HEK293 (cell line): ENCODE measurements at regions not wholly inside any gene's neighbourhood (a gene's known extent, or its start where the extent isn't known, plus 50 kb on each side); places are given as distances from the start of the nearest gene placed in this dataset.

Source experiments
- CTCF ChIA-PET: fragments of 350-600 bp; formaldehyde crosslinking; extraction: SDS; loops from one replicate; lab custom pipeline; 2021; ENCODE audit warnings: antibody characterized with exemption; lab: Yijun Ruan, JAX
- POLR2A ChIA-PET: fragments of 300-600 bp; formaldehyde crosslinking; extraction: SDS; loops from one replicate; lab custom pipeline; 2020; ENCODE audit warnings: antibody characterized with exemption, inconsistent platforms; lab: Yijun Ruan, JAX
- H3K27ac ChIP-seq: fragments of 200-500 bp; sonication (Bioruptor generic); 2 replicates; pipeline ENCODE4 v1.5.1; 2014; ENCODE audit warnings: low read depth, low read length, control low read depth, inconsistent platforms; ENCODE audit errors: extremely low read depth
- H3K36me3 ChIP-seq, 2 experiments: fragments of 200-500 bp in 1 of 2; sonication (Bioruptor generic) in 1 of 2; 1 replicate in 1 of 2; 2 replicates in 1 of 2; pipeline ENCODE4 v1.5.1; 2014 to 2017; ENCODE audit warnings: inconsistent platforms in 2 of 2, low read length in 2 of 2; ENCODE audit not compliant: control insufficient read depth in 2 of 2, insufficient read depth in 1 of 2
- H3K4me1 ChIP-seq: fragments of 200-500 bp; sonication (Bioruptor generic); 2 replicates; pipeline ENCODE4 v1.5.1; 2014; ENCODE audit warnings: mild to moderate bottlenecking, low read length, inconsistent platforms; ENCODE audit not compliant: control insufficient read depth, insufficient read depth
- H3K4me3 ChIP-seq: 2 replicates; pipeline ENCODE4 v1.5.1; 2011; ENCODE audit warnings: low read depth, mild to moderate bottlenecking, control low read depth, low read length, moderate library complexity
- H3K9me3 ChIP-seq: fragments of 200-500 bp; sonication (Bioruptor generic); 2 replicates; pipeline ENCODE4 v1.5.1; 2014; ENCODE audit warnings: low read depth, low read length, inconsistent platforms; ENCODE audit not compliant: control insufficient read depth, insufficient read depth
- GLIS1 ChIP-seq: fragments of 450-650 bp; formaldehyde crosslinking; IDR thresholded peaks from 2 replicates; pipeline ENCODE4 v1.5.1; 2016; ENCODE audit warnings: missing biosample characterization, missing genetic modification characterization
- TCF7L2 ChIP-seq: IDR thresholded peaks from 2 replicates; pipeline ENCODE4 v1.6.1; 2011; ENCODE audit warnings: low read depth, mild to moderate bottlenecking, inconsistent platforms, low read length, moderate library complexity, borderline replicate concordance
- ZNF174 ChIP-seq: fragments of 450-650 bp; formaldehyde crosslinking; IDR thresholded peaks from 2 replicates; pipeline ENCODE4 v1.5.0; 2017; ENCODE audit warnings: missing biosample characterization, mild to moderate bottlenecking, missing genetic modification characterization
- ZNF302 ChIP-seq: fragments of 450-650 bp; formaldehyde crosslinking; IDR thresholded peaks from 2 replicates; pipeline ENCODE4 v1.5.1; 2016; ENCODE audit warnings: missing biosample characterization, missing genetic modification characterization, low read depth
- ZNF658 ChIP-seq: fragments of 450-650 bp; formaldehyde crosslinking; IDR thresholded peaks from 2 replicates; pipeline ENCODE4; 2016; ENCODE audit warnings: missing biosample characterization, missing genetic modification characterization
- ZNF76 ChIP-seq: fragments of 450-650 bp; formaldehyde crosslinking; IDR thresholded peaks from 2 replicates; pipeline ENCODE4; 2016; ENCODE audit warnings: low read depth, missing biosample characterization, missing genetic modification characterization, borderline replicate concordance
- TF ChIP-seq, protein P1 (sequence below): fragments of 450-650 bp; formaldehyde crosslinking; IDR thresholded peaks from 2 replicates; pipeline ENCODE4 v1.5.1; 2016; ENCODE audit warnings: missing biosample characterization, missing genetic modification characterization
- TF ChIP-seq, protein P2 (sequence below): fragments of 450-650 bp; formaldehyde crosslinking; IDR thresholded peaks from 2 replicates; pipeline ENCODE4 v1.5.1; 2017; ENCODE audit warnings: missing biosample characterization, missing genetic modification characterization
- TF ChIP-seq, protein P3 (sequence below): fragments of 450-650 bp; formaldehyde crosslinking; conservative IDR thresholded peaks from 2 replicates; pipeline ENCODE4 v1.5.1; 2016; ENCODE audit warnings: low read depth, missing biosample characterization, missing genetic modification characterization

DNA sequence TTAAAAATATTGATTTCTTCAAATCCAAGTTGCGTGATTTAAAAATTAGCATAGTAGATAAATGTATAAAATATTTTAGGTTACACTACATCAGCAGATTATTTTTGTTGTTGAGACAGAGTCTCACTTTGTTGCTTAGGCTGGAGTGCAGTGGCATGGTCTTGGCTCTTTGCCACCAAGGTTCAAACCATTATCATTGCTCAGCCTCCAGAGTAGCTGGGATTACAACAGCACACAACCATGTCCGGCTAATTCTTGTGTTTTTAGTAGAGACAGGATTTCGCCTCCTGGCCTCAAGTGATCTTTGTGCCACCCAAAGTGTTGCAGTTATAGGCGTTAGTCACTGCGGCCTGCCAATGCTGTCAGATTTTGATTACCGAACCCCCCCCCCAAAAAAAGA is 1390.5 kb upstream of the TENM3 start:
- POLR2A ChIA-PET: no interaction called here
- no peak overlapping the region for H3K27ac ChIP-seq
- H3K4me1 ChIP-seq: no peaks in the 10 kb centered on the region
- H3K36me3 ChIP-seq: no peaks in the 10 kb centered on the region
- H3K4me3 ChIP-seq: no peak overlapping the region
- TF ChIP-seq, protein P1, sequence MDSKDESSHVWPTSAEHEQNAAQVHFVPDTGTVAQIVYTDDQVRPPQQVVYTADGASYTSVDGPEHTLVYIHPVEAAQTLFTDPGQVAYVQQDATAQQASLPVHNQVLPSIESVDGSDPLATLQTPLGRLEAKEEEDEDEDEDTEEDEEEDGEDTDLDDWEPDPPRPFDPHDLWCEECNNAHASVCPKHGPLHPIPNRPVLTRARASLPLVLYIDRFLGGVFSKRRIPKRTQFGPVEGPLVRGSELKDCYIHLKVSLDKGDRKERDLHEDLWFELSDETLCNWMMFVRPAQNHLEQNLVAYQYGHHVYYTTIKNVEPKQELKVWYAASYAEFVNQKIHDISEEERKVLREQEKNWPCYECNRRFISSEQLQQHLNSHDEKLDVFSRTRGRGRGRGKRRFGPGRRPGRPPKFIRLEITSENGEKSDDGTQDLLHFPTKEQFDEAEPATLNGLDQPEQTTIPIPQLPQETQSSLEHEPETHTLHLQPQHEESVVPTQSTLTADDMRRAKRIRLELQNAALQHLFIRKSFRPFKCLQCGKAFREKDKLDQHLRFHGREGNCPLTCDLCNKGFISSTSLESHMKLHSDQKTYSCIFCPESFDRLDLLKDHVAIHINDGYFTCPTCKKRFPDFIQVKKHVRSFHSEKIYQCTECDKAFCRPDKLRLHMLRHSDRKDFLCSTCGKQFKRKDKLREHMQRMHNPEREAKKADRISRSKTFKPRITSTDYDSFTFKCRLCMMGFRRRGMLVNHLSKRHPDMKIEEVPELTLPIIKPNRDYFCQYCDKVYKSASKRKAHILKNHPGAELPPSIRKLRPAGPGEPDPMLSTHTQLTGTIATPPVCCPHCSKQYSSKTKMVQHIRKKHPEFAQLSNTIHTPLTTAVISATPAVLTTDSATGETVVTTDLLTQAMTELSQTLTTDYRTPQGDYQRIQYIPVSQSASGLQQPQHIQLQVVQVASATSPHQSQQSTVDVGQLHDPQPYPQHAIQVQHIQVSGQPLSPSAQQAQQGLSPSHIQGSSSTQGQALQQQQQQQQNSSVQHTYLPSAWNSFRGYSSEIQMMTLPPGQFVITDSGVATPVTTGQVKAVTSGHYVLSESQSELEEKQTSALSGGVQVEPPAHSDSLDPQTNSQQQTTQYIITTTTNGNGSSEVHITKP (tag by site-specific recombination): peak; percentile 84
- TF ChIP-seq, protein P2, sequence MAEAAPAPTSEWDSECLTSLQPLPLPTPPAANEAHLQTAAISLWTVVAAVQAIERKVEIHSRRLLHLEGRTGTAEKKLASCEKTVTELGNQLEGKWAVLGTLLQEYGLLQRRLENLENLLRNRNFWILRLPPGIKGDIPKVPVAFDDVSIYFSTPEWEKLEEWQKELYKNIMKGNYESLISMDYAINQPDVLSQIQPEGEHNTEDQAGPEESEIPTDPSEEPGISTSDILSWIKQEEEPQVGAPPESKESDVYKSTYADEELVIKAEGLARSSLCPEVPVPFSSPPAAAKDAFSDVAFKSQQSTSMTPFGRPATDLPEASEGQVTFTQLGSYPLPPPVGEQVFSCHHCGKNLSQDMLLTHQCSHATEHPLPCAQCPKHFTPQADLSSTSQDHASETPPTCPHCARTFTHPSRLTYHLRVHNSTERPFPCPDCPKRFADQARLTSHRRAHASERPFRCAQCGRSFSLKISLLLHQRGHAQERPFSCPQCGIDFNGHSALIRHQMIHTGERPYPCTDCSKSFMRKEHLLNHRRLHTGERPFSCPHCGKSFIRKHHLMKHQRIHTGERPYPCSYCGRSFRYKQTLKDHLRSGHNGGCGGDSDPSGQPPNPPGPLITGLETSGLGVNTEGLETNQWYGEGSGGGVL: no peak
- no peak for TF ChIP-seq TCF7L2
- TF ChIP-seq, protein P3, sequence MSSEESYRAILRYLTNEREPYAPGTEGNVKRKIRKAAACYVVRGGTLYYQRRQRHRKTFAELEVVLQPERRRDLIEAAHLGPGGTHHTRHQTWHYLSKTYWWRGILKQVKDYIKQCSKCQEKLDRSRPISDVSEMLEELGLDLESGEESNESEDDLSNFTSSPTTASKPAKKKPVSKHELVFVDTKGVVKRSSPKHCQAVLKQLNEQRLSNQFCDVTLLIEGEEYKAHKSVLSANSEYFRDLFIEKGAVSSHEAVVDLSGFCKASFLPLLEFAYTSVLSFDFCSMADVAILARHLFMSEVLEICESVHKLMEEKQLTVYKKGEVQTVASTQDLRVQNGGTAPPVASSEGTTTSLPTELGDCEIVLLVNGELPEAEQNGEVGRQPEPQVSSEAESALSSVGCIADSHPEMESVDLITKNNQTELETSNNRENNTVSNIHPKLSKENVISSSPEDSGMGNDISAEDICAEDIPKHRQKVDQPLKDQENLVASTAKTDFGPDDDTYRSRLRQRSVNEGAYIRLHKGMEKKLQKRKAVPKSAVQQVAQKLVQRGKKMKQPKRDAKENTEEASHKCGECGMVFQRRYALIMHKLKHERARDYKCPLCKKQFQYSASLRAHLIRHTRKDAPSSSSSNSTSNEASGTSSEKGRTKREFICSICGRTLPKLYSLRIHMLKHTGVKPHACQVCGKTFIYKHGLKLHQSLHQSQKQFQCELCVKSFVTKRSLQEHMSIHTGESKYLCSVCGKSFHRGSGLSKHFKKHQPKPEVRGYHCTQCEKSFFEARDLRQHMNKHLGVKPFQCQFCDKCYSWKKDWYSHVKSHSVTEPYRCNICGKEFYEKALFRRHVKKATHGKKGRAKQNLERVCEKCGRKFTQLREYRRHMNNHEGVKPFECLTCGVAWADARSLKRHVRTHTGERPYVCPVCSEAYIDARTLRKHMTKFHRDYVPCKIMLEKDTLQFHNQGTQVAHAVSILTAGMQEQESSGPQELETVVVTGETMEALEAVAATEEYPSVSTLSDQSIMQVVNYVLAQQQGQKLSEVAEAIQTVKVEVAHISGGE (tag by site-specific recombination): no peak
- no peak for TF ChIP-seq ZNF174 (tag by site-specific recombination)
- H3K9me3 ChIP-seq: no peaks in the 10 kb centered on the region
- CTCF ChIA-PET: interaction anchor here (0.6 to 0.8 kb wide), 3 partner anchors 37 to 187 kb away, joined by 4 to 7 read pairs (median 5); no protein-coding TSS in a partner anchor

DNA sequence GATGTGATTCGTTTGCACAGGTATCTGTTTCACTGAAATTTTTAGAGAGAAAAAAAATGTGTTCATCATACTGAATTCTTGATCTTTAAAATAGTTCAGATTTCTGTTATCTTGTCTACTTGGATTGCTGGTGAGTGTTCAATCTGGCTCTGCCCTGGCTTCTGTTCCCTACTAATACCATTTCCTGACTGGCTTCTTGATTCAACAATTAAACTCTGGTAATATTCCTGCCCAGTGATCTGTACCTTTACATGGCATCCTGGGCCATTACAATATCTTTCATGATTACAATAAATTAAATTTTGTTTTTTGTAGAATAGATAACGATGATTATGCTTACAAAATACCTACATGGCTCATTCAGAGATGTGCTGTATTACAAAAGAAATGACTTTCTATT is 1388.0 kb upstream of the TENM3 start:
- POLR2A ChIA-PET: no interaction called here
- CTCF ChIA-PET: no interaction called here
- no peak overlapping the region for H3K4me3 ChIP-seq
- H3K9me3 ChIP-seq: no peaks in the 10 kb centered on the region
- no peaks in the 10 kb centered on the region for H3K36me3 ChIP-seq
- H3K4me1 ChIP-seq: no peaks in the 10 kb centered on the region
- TF ChIP-seq ZNF302 (tag by site-specific recombination) (no peak), ZNF76 (tag by site-specific recombination) (no peak)
- H3K27ac ChIP-seq: no peak overlapping the region

DNA sequence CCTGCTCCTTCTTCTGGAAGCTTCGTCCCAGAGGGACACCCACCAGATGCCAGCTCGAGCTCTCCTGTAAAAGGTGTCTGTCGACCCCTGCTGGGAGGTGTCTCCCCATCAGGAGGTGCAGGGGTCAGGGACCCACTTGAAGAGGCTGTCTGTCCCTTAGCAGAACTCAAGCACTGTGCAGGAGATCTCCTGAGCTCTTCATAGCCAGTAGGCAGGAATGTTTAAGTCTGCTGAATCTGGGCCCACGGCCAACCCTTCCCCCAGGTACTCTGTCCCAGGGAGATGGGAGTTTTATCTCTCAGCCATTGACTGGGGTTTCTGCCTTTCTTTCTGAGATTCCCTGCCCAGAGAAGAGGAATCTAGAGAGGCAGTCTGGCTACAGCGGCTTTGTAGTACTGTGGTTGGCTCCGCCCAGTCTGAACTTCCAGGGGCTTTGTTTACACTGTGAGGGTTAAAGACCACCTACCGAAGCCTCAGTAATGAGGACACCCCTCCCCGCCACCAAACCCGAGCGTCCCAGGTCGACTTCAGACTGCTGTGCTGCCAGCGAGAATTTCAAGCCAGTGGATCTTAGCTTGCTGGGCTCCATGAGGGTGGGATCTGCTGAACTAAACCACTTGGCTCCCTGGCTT is 1383.0 kb upstream of the TENM3 start:
- H3K4me3 ChIP-seq: no peak overlapping the region
- H3K4me1 ChIP-seq: no peaks in the 10 kb centered on the region
- TF ChIP-seq GLIS1 (tag by site-specific recombination): peak; percentile 68
- TF ChIP-seq ZNF658: no peak
- no peak overlapping the region for H3K27ac ChIP-seq
- ChIA-PET CTCF (no interaction called here), POLR2A (no interaction called here)
- no peaks in the 10 kb centered on the region for H3K9me3 ChIP-seq
- no peaks in the 10 kb centered on the region for H3K36me3 ChIP-seq
